ENCODE measurements at regions not wholly inside any gene's neighbourhood (a gene's known extent, or its start where the extent isn't known, plus 50 kb on each side); places are given as distances from the start of the nearest gene placed in this dataset.
A peak's percentile ranks its signal among the peaks of the same experiment; 100 is the strongest.

DNA sequence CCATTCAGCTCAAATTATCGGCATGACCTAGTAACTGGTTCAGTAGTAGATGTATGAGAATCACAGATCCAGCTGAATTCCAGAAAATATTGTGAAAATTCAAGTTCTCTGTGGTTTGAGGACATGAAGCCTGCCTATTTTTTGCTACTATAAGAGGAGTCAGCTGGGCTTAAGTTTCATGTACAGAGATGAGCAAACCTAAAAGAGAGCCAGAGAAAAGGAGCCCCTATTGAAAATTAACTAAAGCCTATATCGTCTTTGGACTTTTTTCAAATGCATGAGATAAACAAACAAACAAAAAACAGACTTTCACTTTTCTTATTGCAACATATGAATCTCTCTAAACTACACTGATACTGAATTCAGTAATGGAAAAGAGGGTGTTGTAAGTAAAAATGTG lies 106.8 kb upstream of the SPRY2 start:
- Histone ChIP-seq H3K4me3 (no peak overlapping the region), H3K9me3 (replicated peaks; ENCODE audit: control insufficient read depth, insufficient read depth, low read length) (no peaks in the 10 kb centered on the region), H4K20me1 (ENCODE audit: control insufficient read depth, insufficient read depth) (no peaks in the 10 kb centered on the region), H3K4me1 (ENCODE audit: control insufficient read depth, insufficient read depth, low read length) (no peaks in the 10 kb centered on the region), H3K79me2 (ENCODE audit: control insufficient read depth, insufficient read depth, low read length) (no peaks in the 10 kb centered on the region), H2AFZ (ENCODE audit: control insufficient read depth, low read depth, low read length) (no peak overlapping the region), H3K4me2 (ENCODE audit: control insufficient read depth, insufficient read depth) (no peak overlapping the region), H3K27ac (ENCODE audit: control insufficient read depth, insufficient read depth) (no peak overlapping the region), H3K9ac (ENCODE audit: control insufficient read depth, insufficient read depth, low read length) (no peak overlapping the region), H3K27me3 (replicated peaks in 1 of 2; ENCODE audit: control insufficient read depth in 2 of 2, insufficient read depth in 2 of 2, low read length in 1 of 2) (no peaks in the 10 kb centered on the region), H3K36me3 (ENCODE audit: control insufficient read depth in 2 of 2, insufficient read depth in 2 of 2, low read length in 1 of 2) (no peaks in the 10 kb centered on the region)
- ChIA-PET SMC1A (ENCODE audit: uncharacterized antibody, unreplicated experiment) (interaction anchor here (0.7 to 34.7 kb wide), 13 partner anchors 10 to 110 kb away, joined by 3 to 707 read pairs (median 6); no protein-coding TSS in a partner anchor), CTCF (interaction anchor here (0.6 to 3.3 kb wide), 5 partner anchors 8 to 353 kb away, joined by 3 to 14 read pairs (median 4); no protein-coding TSS in a partner anchor), RAD21 (ENCODE audit: unreplicated experiment) (interaction anchor here (0.6 to 5.3 kb wide), 9 partner anchors 11 to 100 kb away, joined by 3 to 28 read pairs (median 6); no protein-coding TSS in a partner anchor), POLR2A (interaction anchor here (0.6 to 1.6 kb wide), 7 partner anchors 9 to 339 kb away, joined by 3 to 4 read pairs (median 3); no protein-coding TSS in a partner anchor)
- no TSS peak for BruUV-seq (replicated peaks)
- intact Hi-C loops (cut with micrococcal nuclease; ENCODE audit: unreplicated experiment) (loop anchor here (10.0 kb wide), 1 partner anchor 413 kb away; no protein-coding TSS in a partner anchor), in situ Hi-C loops (cut with MboI) (no loop called here)
- DNase-seq (ENCODE audit: low read depth, low spot score) (no peak), ATAC-seq (peak; percentile 49), FAIRE-seq (no peak)
- 0% methylated on average over 2 of the region's 2 CpGs for WGBS (ENCODE audit: insufficient coverage, insufficient replicate concordance, low lambda C conversion rate, missing lambda C conversion rate)
- no peak for TF ChIP-seq ESRRA (IDR thresholded peaks at IDR 0.05; ENCODE audit: low read length)
- no peak for TF ChIP-seq SRF (IDR thresholded peaks at IDR 0.05; ENCODE audit: low read depth in 2 of 2, low read length in 2 of 2)
- TF ChIP-seq IKZF1 (conservative IDR thresholded peaks at IDR 0.05): peak; percentile 36; the same call in 1 of the 2 replicates
- TF ChIP-seq RB1 (IDR thresholded peaks at IDR 0.05; ENCODE audit: borderline replicate concordance): peak; percentile 17; the same call in 1 of the 2 replicates
- no peak for TF ChIP-seq PML (IDR thresholded peaks at IDR 0.05; ENCODE audit: low read length)
- TF ChIP-seq IKZF2 (IDR thresholded peaks at IDR 0.05): peak; percentile 17 to 40; a peak in 3 of 4 replicates

All from GM12878 (cell line).